AG04449 (cell line): ENCODE measurements at regions not wholly inside any gene's neighbourhood (a gene's known extent, or its start where the extent isn't known, plus 50 kb on each side); places are given as distances from the start of the nearest gene placed in this dataset.

Source experiments
- CTCF ChIA-PET: fragments of 350-600 bp; formaldehyde crosslinking; extraction: SDS; loops from one replicate; lab custom pipeline; 2021; ENCODE audit warnings: antibody characterized with exemption; lab: Yijun Ruan, JAX
- POLR2A ChIA-PET: fragments of 400-600, 350-600 bp; formaldehyde crosslinking; extraction: SDS; loops from one replicate; lab custom pipeline; 2020; ENCODE audit warnings: antibody characterized with exemption, inconsistent platforms; lab: Yijun Ruan, JAX
- DNase-seq: peaks from one replicate; pipeline ENCODE4 v3.0.0-alpha.2; 2010; ENCODE audit warnings: low read depth, low spot score
- H3K4me3 ChIP-seq: 2 replicates; pipeline ENCODE4 v1.5.1; 2011; ENCODE audit warnings: low read depth, mild to moderate bottlenecking, control low read depth, low read length
- CTCF ChIP-seq: IDR thresholded peaks from one replicate; pipeline ENCODE4 v1.5.1; 2011; ENCODE audit warnings: mild to moderate bottlenecking, moderate library complexity, low read length, control low read depth, inconsistent platforms; ENCODE audit not compliant: insufficient read depth; ENCODE audit errors: missing control alignments

GRCh38 chr5:68088302-68088701, 127.3 kb upstream of the PIK3R1 start:
- ChIA-PET POLR2A (no interaction called here), CTCF (no interaction called here)
- DNase-seq = peak; percentile 45
- H3K4me3 ChIP-seq = no peak overlapping the region
- no peak for TF ChIP-seq CTCF

- no peak for DNase-seq
- ChIA-PET CTCF (interaction anchor here (1.6 kb wide), 1 partner anchor 41 kb away, joined by 3 read pairs; no protein-coding TSS in a partner anchor), POLR2A (no interaction called here)
- no peak for TF ChIP-seq CTCF
- H3K4me3 ChIP-seq = no peak overlapping the region
These were observed 127.7 kb upstream of the PIK3R1 start for GRCh38 chr5:68087866-68088265.

GRCh38 chr5:68086857-68087256, 128.7 kb upstream of the PIK3R1 start:
- ChIA-PET POLR2A (no interaction called here), CTCF (interaction anchor here (1.0 to 1.6 kb wide), 2 partner anchors 10 to 40 kb away, joined by 3 read pairs; no protein-coding TSS in a partner anchor)
- no peak overlapping the region for H3K4me3 ChIP-seq
- DNase-seq = peak; percentile 40
- TF ChIP-seq CTCF = no peak

- no peak for DNase-seq
- no peak overlapping the region for H3K4me3 ChIP-seq
- CTCF ChIA-PET = interaction anchor here (1.0 to 1.6 kb wide), 2 partner anchors 9 to 40 kb away, joined by 3 read pairs; no protein-coding TSS in a partner anchor
- no peak for TF ChIP-seq CTCF
- POLR2A ChIA-PET = no interaction called here
These were observed 129.1 kb upstream of the PIK3R1 start for GRCh38 chr5:68086439-68086838.

- ChIA-PET CTCF (no interaction called here), POLR2A (no interaction called here)
- DNase-seq = no peak
- H3K4me3 ChIP-seq = no peak overlapping the region
- no peak for TF ChIP-seq CTCF
These were observed 131.2 kb upstream of the PIK3R1 start for GRCh38 chr5:68084396-68084795.

- no peak for TF ChIP-seq CTCF
- no peak for DNase-seq
- no peak overlapping the region for H3K4me3 ChIP-seq
- CTCF ChIA-PET = no interaction called here
- POLR2A ChIA-PET = no interaction called here
These were observed 135.1 kb upstream of the PIK3R1 start for GRCh38 chr5:68080282-68081050.
